ENCODE measurements at regions not wholly inside any gene's neighbourhood (a gene's known extent, or its start where the extent isn't known, plus 50 kb on each side); places are given as distances from the start of the nearest gene placed in this dataset.

DNA sequence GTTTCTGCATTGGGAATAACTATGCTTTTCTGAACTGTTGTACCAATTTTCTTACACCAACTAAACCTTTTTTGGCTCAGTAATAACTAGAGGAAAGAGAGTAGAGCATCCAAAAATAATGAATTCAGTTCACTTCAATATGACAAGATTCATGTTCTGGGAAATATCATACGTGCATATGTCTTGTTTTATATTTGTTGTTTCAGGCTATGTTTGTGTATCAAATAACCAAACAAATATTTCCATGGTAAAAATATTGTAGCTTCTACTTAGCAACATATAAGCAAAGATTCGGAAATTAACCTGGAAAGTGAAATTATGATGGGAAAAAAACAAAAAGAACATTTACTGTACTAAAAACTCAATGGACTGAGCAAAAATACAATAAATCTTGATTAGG lies 503.2 kb downstream of the TMEM114 start (continued):
- TF ChIP-seq, protein P1, sequence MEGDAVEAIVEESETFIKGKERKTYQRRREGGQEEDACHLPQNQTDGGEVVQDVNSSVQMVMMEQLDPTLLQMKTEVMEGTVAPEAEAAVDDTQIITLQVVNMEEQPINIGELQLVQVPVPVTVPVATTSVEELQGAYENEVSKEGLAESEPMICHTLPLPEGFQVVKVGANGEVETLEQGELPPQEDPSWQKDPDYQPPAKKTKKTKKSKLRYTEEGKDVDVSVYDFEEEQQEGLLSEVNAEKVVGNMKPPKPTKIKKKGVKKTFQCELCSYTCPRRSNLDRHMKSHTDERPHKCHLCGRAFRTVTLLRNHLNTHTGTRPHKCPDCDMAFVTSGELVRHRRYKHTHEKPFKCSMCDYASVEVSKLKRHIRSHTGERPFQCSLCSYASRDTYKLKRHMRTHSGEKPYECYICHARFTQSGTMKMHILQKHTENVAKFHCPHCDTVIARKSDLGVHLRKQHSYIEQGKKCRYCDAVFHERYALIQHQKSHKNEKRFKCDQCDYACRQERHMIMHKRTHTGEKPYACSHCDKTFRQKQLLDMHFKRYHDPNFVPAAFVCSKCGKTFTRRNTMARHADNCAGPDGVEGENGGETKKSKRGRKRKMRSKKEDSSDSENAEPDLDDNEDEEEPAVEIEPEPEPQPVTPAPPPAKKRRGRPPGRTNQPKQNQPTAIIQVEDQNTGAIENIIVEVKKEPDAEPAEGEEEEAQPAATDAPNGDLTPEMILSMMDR (IDR thresholded peaks at IDR 0.05 in 2 of 3, conservative IDR thresholded peaks at IDR 0.05 in 1 of 3; ENCODE audit: borderline replicate concordance in 1 of 3, insufficient read depth in 1 of 3, low read depth in 2 of 3, low read length in 2 of 3): no peak
- TF ChIP-seq JUND (IDR thresholded peaks at IDR 0.05) (no peak), RAD21 (IDR thresholded peaks at IDR 0.05; ENCODE audit: low read depth) (no peak), TCF7L2 (IDR thresholded peaks at IDR 0.05; ENCODE audit: borderline replicate concordance, extremely low read depth, insufficient read depth, insufficient read length) (no peak)

DNA sequence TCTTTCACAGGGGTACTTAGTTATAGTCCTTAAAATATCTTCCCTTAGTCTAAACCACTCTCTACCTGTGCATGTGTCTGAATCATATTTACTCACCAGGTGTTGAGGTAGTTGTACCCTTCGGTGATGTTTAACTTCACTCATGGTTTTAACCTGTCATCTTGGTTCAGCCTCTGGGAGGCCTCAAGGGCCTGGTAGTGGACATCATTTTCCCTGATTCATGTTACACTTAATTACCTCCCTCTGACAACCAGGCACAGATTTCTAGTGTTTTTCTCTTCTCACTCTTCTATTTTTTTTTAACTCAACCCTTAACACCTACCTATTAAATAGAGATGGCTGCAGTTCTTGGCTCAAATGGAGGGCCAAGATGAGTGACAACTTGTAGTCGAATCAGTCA lies 505.4 kb downstream of the TMEM114 start:
- intact Hi-C loops (cut with micrococcal nuclease): no loop called here
- POLR2A ChIA-PET: no interaction called here
- CTCF ChIA-PET: no interaction called here

DNA sequence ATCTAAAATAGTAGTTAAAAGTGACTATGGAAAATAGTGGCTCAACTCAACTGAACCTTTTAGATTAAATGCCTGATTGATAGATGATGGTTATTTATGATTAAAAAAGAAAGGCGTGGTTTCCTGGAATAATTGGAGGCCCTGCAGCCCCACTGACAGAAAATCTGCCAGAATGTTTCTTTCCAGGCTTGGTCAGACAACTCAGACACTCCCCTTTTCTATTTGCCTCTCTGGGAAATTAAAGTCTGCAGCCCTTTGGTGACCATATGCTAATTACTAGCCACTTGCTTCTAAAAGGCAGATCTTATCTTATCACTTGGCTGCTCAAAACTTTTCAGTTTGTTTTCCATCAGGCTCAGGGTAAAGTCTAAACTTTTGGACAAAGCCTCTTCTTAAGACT lies 506.0 kb downstream of the TMEM114 start:
- Histone ChIP-seq H3K9me3 (ENCODE audit: control insufficient read depth in 1 of 2, insufficient read depth in 1 of 2, low read depth in 1 of 2, low read length in 2 of 2) (peaks cover 13 to 19% of the 10 kb centered on the region in 2 experiments; a peak in 2 of 4 replicates), H4K20me1 (ENCODE audit: insufficient read depth) (no peaks in the 10 kb centered on the region), H2AFZ (ENCODE audit: low read depth, low read length, poor library complexity, severe bottlenecking) (no peak overlapping the region), H3K9me2 (ENCODE audit: insufficient read depth) (no peaks in the 10 kb centered on the region), H3K4me2 (ENCODE audit: low read length) (no peak overlapping the region), H3K4me1 (ENCODE audit: control insufficient read depth in 1 of 2, insufficient read depth in 2 of 2, low read length in 2 of 2) (no peaks in the 10 kb centered on the region), H3K27ac (ENCODE audit: low read depth, low read length) (no peak overlapping the region), H3K27me3 (ENCODE audit: insufficient read depth, low read length) (no peaks in the 10 kb centered on the region), H3K79me2 (ENCODE audit: insufficient read depth, low read length) (no peaks in the 10 kb centered on the region), H3K9ac (ENCODE audit: low read length) (no peak overlapping the region), H3K4me3 (replicated peaks in 1 of 2; ENCODE audit: low read depth in 1 of 2, low read length in 2 of 2) (no peak overlapping the region), H3K36me3 (ENCODE audit: control insufficient read depth in 1 of 2, insufficient read depth in 2 of 2, low read length in 2 of 2) (no peaks in the 10 kb centered on the region)
- no TSS peak for BruUV-seq (replicated peaks)
- ChIA-PET POLR2A (no interaction called here), RAD21 (ENCODE audit: low non-redundant PET in 1 of 2, low total read pairs in 2 of 2, uncharacterized antibody in 2 of 2, unreplicated experiment in 2 of 2) (no interaction called here), CTCF (no interaction called here)
- intact Hi-C loops (cut with micrococcal nuclease): no loop called here
- TF ChIP-seq CBX3 (IDR thresholded peaks at IDR 0.05; ENCODE audit: low read depth) (no peak), EZH2phosphoT487 (IDR thresholded peaks at IDR 0.05; ENCODE audit: borderline replicate concordance) (no peak), SRF (IDR thresholded peaks at IDR 0.05; ENCODE audit: low read depth) (no peak), POLR2AphosphoS5 (IDR thresholded peaks at IDR 0.05; ENCODE audit: low read depth, low read length) (no peak)
- DNase-seq (ENCODE audit: low read depth, low spot score): no peak
- ATAC-seq: no peak

More for the DNA sequence above, 505.4 kb downstream of the TMEM114 start:
- no peak for DNase-seq (ENCODE audit: low read depth, low spot score)
- Histone ChIP-seq H3K27ac (ENCODE audit: low read depth, low read length) (no peak overlapping the region), H3K79me2 (ENCODE audit: insufficient read depth, low read length) (no peaks in the 10 kb centered on the region), H3K27me3 (ENCODE audit: insufficient read depth, low read length) (no peaks in the 10 kb centered on the region), H3K4me3 (replicated peaks in 1 of 2; ENCODE audit: low read depth in 1 of 2, low read length in 2 of 2) (no peak overlapping the region), H3K9ac (ENCODE audit: low read length) (no peak overlapping the region), H3K4me2 (ENCODE audit: low read length) (no peak overlapping the region), H3K9me2 (ENCODE audit: insufficient read depth) (no peaks in the 10 kb centered on the region), H3K4me1 (ENCODE audit: control insufficient read depth in 1 of 2, insufficient read depth in 2 of 2, low read length in 2 of 2) (no peaks in the 10 kb centered on the region), H2AFZ (ENCODE audit: low read depth, low read length, poor library complexity, severe bottlenecking) (no peak overlapping the region), H3K36me3 (ENCODE audit: control insufficient read depth in 1 of 2, insufficient read depth in 2 of 2, low read length in 2 of 2) (no peaks in the 10 kb centered on the region), H3K9me3 (ENCODE audit: control insufficient read depth in 1 of 2, insufficient read depth in 1 of 2, low read depth in 1 of 2, low read length in 2 of 2) (peaks cover 13 to 17% of the 10 kb centered on the region in 2 experiments; a peak in 2 of 4 replicates), H4K20me1 (ENCODE audit: insufficient read depth) (no peaks in the 10 kb centered on the region)
- ATAC-seq: no peak
- RAD21 ChIA-PET (ENCODE audit: low non-redundant PET in 1 of 2, low total read pairs in 2 of 2, uncharacterized antibody in 2 of 2, unreplicated experiment in 2 of 2): no interaction called here
- TF ChIP-seq SIN3A (IDR thresholded peaks at IDR 0.05; ENCODE audit: low read depth): no peak
- BruUV-seq (replicated peaks): no TSS peak

Measured in HCT116 (cell line).